ENCODE measurements at regions not wholly inside any gene's neighbourhood (a gene's known extent, or its start where the extent isn't known, plus 50 kb on each side); places are given as distances from the start of the nearest gene placed in this dataset.
A peak's percentile ranks its signal among the peaks of the same experiment; 100 is the strongest.

- TF ChIP-seq, protein P1, sequence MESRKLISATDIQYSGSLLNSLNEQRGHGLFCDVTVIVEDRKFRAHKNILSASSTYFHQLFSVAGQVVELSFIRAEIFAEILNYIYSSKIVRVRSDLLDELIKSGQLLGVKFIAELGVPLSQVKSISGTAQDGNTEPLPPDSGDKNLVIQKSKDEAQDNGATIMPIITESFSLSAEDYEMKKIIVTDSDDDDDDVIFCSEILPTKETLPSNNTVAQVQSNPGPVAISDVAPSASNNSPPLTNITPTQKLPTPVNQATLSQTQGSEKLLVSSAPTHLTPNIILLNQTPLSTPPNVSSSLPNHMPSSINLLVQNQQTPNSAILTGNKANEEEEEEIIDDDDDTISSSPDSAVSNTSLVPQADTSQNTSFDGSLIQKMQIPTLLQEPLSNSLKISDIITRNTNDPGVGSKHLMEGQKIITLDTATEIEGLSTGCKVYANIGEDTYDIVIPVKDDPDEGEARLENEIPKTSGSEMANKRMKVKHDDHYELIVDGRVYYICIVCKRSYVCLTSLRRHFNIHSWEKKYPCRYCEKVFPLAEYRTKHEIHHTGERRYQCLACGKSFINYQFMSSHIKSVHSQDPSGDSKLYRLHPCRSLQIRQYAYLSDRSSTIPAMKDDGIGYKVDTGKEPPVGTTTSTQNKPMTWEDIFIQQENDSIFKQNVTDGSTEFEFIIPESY (IDR thresholded peaks at IDR 0.05) = no peak
- no peak for TF ChIP-seq TAF1 (conservative IDR thresholded peaks at IDR 0.05)
- TF ChIP-seq, protein P2, sequence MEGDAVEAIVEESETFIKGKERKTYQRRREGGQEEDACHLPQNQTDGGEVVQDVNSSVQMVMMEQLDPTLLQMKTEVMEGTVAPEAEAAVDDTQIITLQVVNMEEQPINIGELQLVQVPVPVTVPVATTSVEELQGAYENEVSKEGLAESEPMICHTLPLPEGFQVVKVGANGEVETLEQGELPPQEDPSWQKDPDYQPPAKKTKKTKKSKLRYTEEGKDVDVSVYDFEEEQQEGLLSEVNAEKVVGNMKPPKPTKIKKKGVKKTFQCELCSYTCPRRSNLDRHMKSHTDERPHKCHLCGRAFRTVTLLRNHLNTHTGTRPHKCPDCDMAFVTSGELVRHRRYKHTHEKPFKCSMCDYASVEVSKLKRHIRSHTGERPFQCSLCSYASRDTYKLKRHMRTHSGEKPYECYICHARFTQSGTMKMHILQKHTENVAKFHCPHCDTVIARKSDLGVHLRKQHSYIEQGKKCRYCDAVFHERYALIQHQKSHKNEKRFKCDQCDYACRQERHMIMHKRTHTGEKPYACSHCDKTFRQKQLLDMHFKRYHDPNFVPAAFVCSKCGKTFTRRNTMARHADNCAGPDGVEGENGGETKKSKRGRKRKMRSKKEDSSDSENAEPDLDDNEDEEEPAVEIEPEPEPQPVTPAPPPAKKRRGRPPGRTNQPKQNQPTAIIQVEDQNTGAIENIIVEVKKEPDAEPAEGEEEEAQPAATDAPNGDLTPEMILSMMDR (IDR thresholded peaks at IDR 0.05; ENCODE audit: low read depth, low read length, missing input control) = peak; percentile 23
- no peak for TF ChIP-seq JUND (IDR thresholded peaks at IDR 0.05)
- TF ChIP-seq EGR1 (IDR thresholded peaks at IDR 0.05; ENCODE audit: low read depth in 2 of 2) = no peak
- no peak for TF ChIP-seq GABPA (IDR thresholded peaks at IDR 0.05 in 1 of 2, conservative IDR thresholded peaks at IDR 0.05 in 1 of 2)
- no peak for TF ChIP-seq MAX (IDR thresholded peaks at IDR 0.05)
- TF ChIP-seq, protein P3, sequence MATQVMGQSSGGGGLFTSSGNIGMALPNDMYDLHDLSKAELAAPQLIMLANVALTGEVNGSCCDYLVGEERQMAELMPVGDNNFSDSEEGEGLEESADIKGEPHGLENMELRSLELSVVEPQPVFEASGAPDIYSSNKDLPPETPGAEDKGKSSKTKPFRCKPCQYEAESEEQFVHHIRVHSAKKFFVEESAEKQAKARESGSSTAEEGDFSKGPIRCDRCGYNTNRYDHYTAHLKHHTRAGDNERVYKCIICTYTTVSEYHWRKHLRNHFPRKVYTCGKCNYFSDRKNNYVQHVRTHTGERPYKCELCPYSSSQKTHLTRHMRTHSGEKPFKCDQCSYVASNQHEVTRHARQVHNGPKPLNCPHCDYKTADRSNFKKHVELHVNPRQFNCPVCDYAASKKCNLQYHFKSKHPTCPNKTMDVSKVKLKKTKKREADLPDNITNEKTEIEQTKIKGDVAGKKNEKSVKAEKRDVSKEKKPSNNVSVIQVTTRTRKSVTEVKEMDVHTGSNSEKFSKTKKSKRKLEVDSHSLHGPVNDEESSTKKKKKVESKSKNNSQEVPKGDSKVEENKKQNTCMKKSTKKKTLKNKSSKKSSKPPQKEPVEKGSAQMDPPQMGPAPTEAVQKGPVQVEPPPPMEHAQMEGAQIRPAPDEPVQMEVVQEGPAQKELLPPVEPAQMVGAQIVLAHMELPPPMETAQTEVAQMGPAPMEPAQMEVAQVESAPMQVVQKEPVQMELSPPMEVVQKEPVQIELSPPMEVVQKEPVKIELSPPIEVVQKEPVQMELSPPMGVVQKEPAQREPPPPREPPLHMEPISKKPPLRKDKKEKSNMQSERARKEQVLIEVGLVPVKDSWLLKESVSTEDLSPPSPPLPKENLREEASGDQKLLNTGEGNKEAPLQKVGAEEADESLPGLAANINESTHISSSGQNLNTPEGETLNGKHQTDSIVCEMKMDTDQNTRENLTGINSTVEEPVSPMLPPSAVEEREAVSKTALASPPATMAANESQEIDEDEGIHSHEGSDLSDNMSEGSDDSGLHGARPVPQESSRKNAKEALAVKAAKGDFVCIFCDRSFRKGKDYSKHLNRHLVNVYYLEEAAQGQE (IDR thresholded peaks at IDR 0.05) = no peak
- TF ChIP-seq RAD21 (IDR thresholded peaks at IDR 0.05) = peak; percentile 44 to 64
These were observed 418.6 kb downstream of the FAM181B start for GRCh38 chr11:82315093-82315492.

Measured in liver (tissue), 3 donors.